ENCODE measurements at regions not wholly inside any gene's neighbourhood (a gene's known extent, or its start where the extent isn't known, plus 50 kb on each side); places are given as distances from the start of the nearest gene placed in this dataset.

- TF ChIP-seq BHLHE40 (IDR thresholded peaks at IDR 0.05; ENCODE audit: borderline replicate concordance) (no peak), SP1 (IDR thresholded peaks at IDR 0.05) (no peak), ARNT (IDR thresholded peaks at IDR 0.05) (no peak), LEF1 (IDR thresholded peaks at IDR 0.05; ENCODE audit: borderline replicate concordance) (no peak), PKNOX1 (IDR thresholded peaks at IDR 0.05) (no peak), HDGF (IDR thresholded peaks at IDR 0.05; ENCODE audit: borderline replicate concordance) (no peak), SUZ12 (IDR thresholded peaks at IDR 0.05) (no peak), NFRKB (IDR thresholded peaks at IDR 0.05) (no peak), FOXM1 (IDR thresholded peaks at IDR 0.05; ENCODE audit: borderline replicate concordance) (no peak)
Observed at GRCh38 chr10:78869508-78870454, 199.0 kb upstream of the ZMIZ1 start.

All from HEK293T (cell line).